Neural cell (in vitro differentiated cells): ENCODE measurements at regions not wholly inside any gene's neighbourhood (a gene's known extent, or its start where the extent isn't known, plus 50 kb on each side); places are given as distances from the start of the nearest gene placed in this dataset.

Source experiments
- H2AFZ ChIP-seq: fragments of 200-600, 300-800 bp; sonication (generic), shearing (Covaris generic); 2 replicates; pipeline ENCODE4 v1.6.0; 2014; ENCODE audit warnings: low read depth, mild to moderate bottlenecking, antibody characterized with exemption, low read length, moderate library complexity
- H3F3A ChIP-seq: fragments of 200-600 bp; shearing (Covaris generic); 2 replicates; pipeline ENCODE4 v1.6.1; 2016; ENCODE audit warnings: mild to moderate bottlenecking, moderate library complexity, mixed read lengths, antibody characterized with exemption, low read length; ENCODE audit not compliant: insufficient read depth, poor library complexity, severe bottlenecking
- H3K27ac ChIP-seq: fragments of 200-600, 300-800 bp; sonication (generic), shearing (Covaris generic); 2 replicates; pipeline ENCODE4 v1.5.1; 2014; ENCODE audit warnings: mild to moderate bottlenecking, low read length, moderate library complexity
- H3K27me3 ChIP-seq: fragments of 300-800, 200-600 bp; sonication (generic), shearing (Covaris generic); 2 replicates; pipeline ENCODE4 v1.6.0; 2014; ENCODE audit warnings: mild to moderate bottlenecking, low read depth, low read length, moderate library complexity; ENCODE audit not compliant: insufficient read depth
- H3K36me3 ChIP-seq: fragments of 300-800, 200-600 bp; sonication (generic), shearing (Covaris generic); 2 replicates; pipeline ENCODE4 v1.5.1; 2014; ENCODE audit warnings: mild to moderate bottlenecking, antibody characterized with exemption, low read length, moderate library complexity; ENCODE audit not compliant: insufficient read depth
- H3K4me2 ChIP-seq: fragments of 300-800, 200-600 bp; sonication (generic), shearing (Covaris generic); 2 replicates; pipeline ENCODE4 v1.6.0; 2014; ENCODE audit warnings: mild to moderate bottlenecking, low read length
- H3K4me3 ChIP-seq: fragments of 300-800, 200-600 bp; sonication (generic), shearing (Covaris generic); 2 replicates; pipeline ENCODE4 v1.5.1; 2014; ENCODE audit warnings: mild to moderate bottlenecking, low read length, moderate library complexity
- H3K79me2 ChIP-seq: fragments of 200-600 bp; shearing (Covaris generic); replicated peaks from 2 replicates; pipeline ENCODE4 v1.6.0; 2014; ENCODE audit warnings: mild to moderate bottlenecking, low read length, moderate library complexity; ENCODE audit not compliant: insufficient read depth
- H3K9ac ChIP-seq: fragments of 300-800, 200-600 bp; sonication (generic), shearing (Covaris generic); 2 replicates; pipeline ENCODE4 v1.6.1; 2016; ENCODE audit warnings: mild to moderate bottlenecking, low read length, mixed read lengths
- H3K9me2 ChIP-seq: fragments of 200-600 bp; shearing (Covaris generic); 2 replicates; pipeline ENCODE4 v1.6.1; 2016; ENCODE audit warnings: mild to moderate bottlenecking, low read length, mixed read lengths; ENCODE audit not compliant: insufficient read depth
- H3K9me3 ChIP-seq: fragments of 200-600, 300-800 bp; sonication (generic), shearing (Covaris generic); 2 replicates; pipeline ENCODE4 v1.6.1; 2016; ENCODE audit warnings: mild to moderate bottlenecking, mixed run types, low read length, moderate library complexity, mixed read lengths
- H4K20me1 ChIP-seq: fragments of 200-600 bp; shearing (Covaris generic); 2 replicates; pipeline ENCODE4 v1.6.1; 2016; ENCODE audit warnings: mild to moderate bottlenecking, mixed run types; ENCODE audit not compliant: insufficient read depth
- CTCF ChIP-seq: fragments of 450-650 bp; IDR thresholded peaks from 2 replicates; pipeline ENCODE4 v1.5.1; 2014; ENCODE audit warnings: antibody characterized with exemption, mild to moderate bottlenecking, moderate library complexity; ENCODE audit not compliant: poor library complexity, severe bottlenecking
- EP300 ChIP-seq: fragments of 450-650 bp; conservative IDR thresholded peaks from 2 replicates; pipeline ENCODE4 v1.6.1; 2014; ENCODE audit warnings: antibody characterized with exemption, mild to moderate bottlenecking, moderate library complexity; ENCODE audit not compliant: poor library complexity, severe bottlenecking
- EZH2 ChIP-seq: fragments of 200-600, 300-800 bp; shearing (Covaris generic), sonication (generic); IDR thresholded peaks from 2 replicates; pipeline ENCODE4 v1.6.1; 2014; ENCODE audit warnings: antibody characterized with exemption, low read length, borderline replicate concordance, mild to moderate bottlenecking; ENCODE audit not compliant: insufficient read depth, poor library complexity, severe bottlenecking
- MXI1 ChIP-seq: fragments of 450-650 bp; conservative IDR thresholded peaks from 2 replicates; pipeline ENCODE4 v1.6.1; 2014; ENCODE audit warnings: antibody characterized with exemption, mild to moderate bottlenecking; ENCODE audit not compliant: poor library complexity, severe bottlenecking
- POLR2AphosphoS5 ChIP-seq: IDR thresholded peaks from 2 replicates; pipeline ENCODE4 v1.6.1; 2012
- RAD21 ChIP-seq: fragments of 450-650 bp; conservative IDR thresholded peaks from 2 replicates; pipeline ENCODE4 v1.6.1; 2014; ENCODE audit warnings: antibody characterized with exemption, mild to moderate bottlenecking, moderate library complexity
- REST ChIP-seq: IDR thresholded peaks from 2 replicates; pipeline ENCODE4 v1.6.1; 2012; ENCODE audit warnings: borderline replicate concordance
- SMC3 ChIP-seq: fragments of 450-650 bp; conservative IDR thresholded peaks from 2 replicates; pipeline ENCODE4 v1.6.1; 2014; ENCODE audit warnings: antibody characterized with exemption, mild to moderate bottlenecking, moderate library complexity; ENCODE audit not compliant: poor library complexity
- TAF1 ChIP-seq: IDR thresholded peaks from 2 replicates; pipeline ENCODE4 v1.6.1; 2012; ENCODE audit warnings: low read depth

GRCh38 chr4:60461551-60461950, 738.6 kb upstream of the ADGRL3 start:
- no peaks in the 10 kb centered on the region for H3K9me3 ChIP-seq
- H2AFZ ChIP-seq, result no peak overlapping the region
- H3K27me3 ChIP-seq, result no peaks in the 10 kb centered on the region
- no peaks in the 10 kb centered on the region for H3K79me2 ChIP-seq
- no peaks in the 10 kb centered on the region for H4K20me1 ChIP-seq
- no peak overlapping the region for H3K27ac ChIP-seq
- no peaks in the 10 kb centered on the region for H3K36me3 ChIP-seq
- H3K4me2 ChIP-seq, result no peak overlapping the region
- H3K9ac ChIP-seq, result no peak overlapping the region
- no peaks in the 10 kb centered on the region for H3K9me2 ChIP-seq
- no peak overlapping the region for H3K4me3 ChIP-seq
- no peaks in the 10 kb centered on the region for H3F3A ChIP-seq
- no peak for TF ChIP-seq MXI1
- TF ChIP-seq EP300, result no peak
- no peak for TF ChIP-seq CTCF
- no peak for TF ChIP-seq TAF1
- TF ChIP-seq RAD21, result no peak
- no peak for TF ChIP-seq REST
- no peak for TF ChIP-seq SMC3
- no peak for TF ChIP-seq POLR2AphosphoS5
- TF ChIP-seq EZH2, result no peak

GRCh38 chr4:60463857-60464502, 736.1 kb upstream of the ADGRL3 start:
- TF ChIP-seq CTCF (no peak), RAD21 (no peak), POLR2AphosphoS5 (no peak), EP300 (no peak), REST (no peak), MXI1 (no peak), SMC3 (no peak), EZH2 (no peak), TAF1 (no peak)
- no peak overlapping the region for H3K4me2 ChIP-seq
- H3K27me3 ChIP-seq, result no peaks in the 10 kb centered on the region
- H3F3A ChIP-seq, result no peaks in the 10 kb centered on the region
- no peaks in the 10 kb centered on the region for H4K20me1 ChIP-seq
- no peaks in the 10 kb centered on the region for H3K9me3 ChIP-seq
- H2AFZ ChIP-seq, result no peak overlapping the region
- no peaks in the 10 kb centered on the region for H3K9me2 ChIP-seq
- no peaks in the 10 kb centered on the region for H3K36me3 ChIP-seq
- H3K79me2 ChIP-seq, result no peaks in the 10 kb centered on the region
- H3K4me3 ChIP-seq, result no peak overlapping the region
- no peak overlapping the region for H3K27ac ChIP-seq
- H3K9ac ChIP-seq, result no peak overlapping the region
